ENCODE measurements at regions not wholly inside any gene's neighbourhood (a gene's known extent, or its start where the extent isn't known, plus 50 kb on each side); places are given as distances from the start of the nearest gene placed in this dataset.

DNA sequence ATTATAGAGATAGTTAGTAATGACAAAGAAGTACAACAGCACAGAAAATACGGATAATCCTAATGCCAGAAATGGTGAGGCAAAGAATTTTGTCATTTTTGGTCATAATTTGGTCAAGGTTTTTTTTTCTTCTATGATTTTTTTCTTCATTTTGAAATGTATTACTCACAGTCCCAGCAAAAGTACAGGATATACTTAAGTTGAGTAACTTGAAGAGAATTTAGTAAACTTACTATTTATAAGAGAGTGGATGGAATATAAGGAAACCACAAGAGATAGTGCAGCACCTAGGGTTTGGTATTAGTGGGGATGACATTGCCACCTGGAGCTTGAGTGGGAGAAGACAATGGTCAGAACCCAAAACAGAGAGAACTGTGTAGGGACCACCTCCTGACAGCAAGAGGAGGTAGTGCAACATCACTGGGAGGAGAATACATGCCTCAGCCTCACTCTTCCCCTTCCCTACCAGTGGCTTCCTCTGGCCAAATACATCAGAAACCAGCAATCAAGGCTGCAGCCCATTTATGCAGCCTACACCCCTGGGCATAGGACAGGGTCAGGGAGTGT is 434.5 kb upstream of the TRPC7 start:
- no peak overlapping the region for H3K4me3 ChIP-seq (ENCODE audit: low read depth, low read length)
- no peaks in the 10 kb centered on the region for H3K4me1 ChIP-seq (ENCODE audit: insufficient read depth)
- DNase-seq (ENCODE audit: extremely low spot score): no peak
- WGBS: 78% methylated on average over 1 of the region's 1 CpG
- no peak overlapping the region for H3K27ac ChIP-seq (ENCODE audit: low read depth)
- no peaks in the 10 kb centered on the region for H3K36me3 ChIP-seq (ENCODE audit: insufficient read depth)

GRCh38 chr5:136793300-136793699 is 428.0 kb upstream of the TRPC7 start:
- WGBS: 86% methylated on average over 3 of the region's 3 CpGs
- Histone ChIP-seq H3K36me3 (ENCODE audit: insufficient read depth) (no peaks in the 10 kb centered on the region), H3K4me3 (ENCODE audit: low read depth, low read length) (no peak overlapping the region), H3K4me1 (ENCODE audit: insufficient read depth) (no peaks in the 10 kb centered on the region), H3K27ac (ENCODE audit: low read depth) (no peak overlapping the region)
- no peak for DNase-seq (ENCODE audit: extremely low spot score)

GRCh38 chr5:136781464-136781863 is 416.1 kb upstream of the TRPC7 start:
- DNase-seq (ENCODE audit: extremely low spot score): no peak
- H3K36me3 ChIP-seq (ENCODE audit: insufficient read depth): no peaks in the 10 kb centered on the region
- no peak overlapping the region for H3K27ac ChIP-seq (ENCODE audit: low read depth)
- H3K4me3 ChIP-seq (ENCODE audit: low read depth, low read length): no peak overlapping the region
- H3K4me1 ChIP-seq (ENCODE audit: insufficient read depth): no peaks in the 10 kb centered on the region
- WGBS: 68% methylated on average over 3 of the region's 3 CpGs

- 62% methylated on average over 2 of the region's 2 CpGs for WGBS
- H3K36me3 ChIP-seq (ENCODE audit: insufficient read depth): no peaks in the 10 kb centered on the region
- H3K4me3 ChIP-seq (ENCODE audit: low read depth, low read length): no peak overlapping the region
- no peak overlapping the region for H3K27ac ChIP-seq (ENCODE audit: low read depth)
- H3K4me1 ChIP-seq (ENCODE audit: insufficient read depth): no peaks in the 10 kb centered on the region
- no peak for DNase-seq (ENCODE audit: extremely low spot score)
Observed at GRCh38 chr5:136780518-136780917, 415.2 kb upstream of the TRPC7 start.

DNA sequence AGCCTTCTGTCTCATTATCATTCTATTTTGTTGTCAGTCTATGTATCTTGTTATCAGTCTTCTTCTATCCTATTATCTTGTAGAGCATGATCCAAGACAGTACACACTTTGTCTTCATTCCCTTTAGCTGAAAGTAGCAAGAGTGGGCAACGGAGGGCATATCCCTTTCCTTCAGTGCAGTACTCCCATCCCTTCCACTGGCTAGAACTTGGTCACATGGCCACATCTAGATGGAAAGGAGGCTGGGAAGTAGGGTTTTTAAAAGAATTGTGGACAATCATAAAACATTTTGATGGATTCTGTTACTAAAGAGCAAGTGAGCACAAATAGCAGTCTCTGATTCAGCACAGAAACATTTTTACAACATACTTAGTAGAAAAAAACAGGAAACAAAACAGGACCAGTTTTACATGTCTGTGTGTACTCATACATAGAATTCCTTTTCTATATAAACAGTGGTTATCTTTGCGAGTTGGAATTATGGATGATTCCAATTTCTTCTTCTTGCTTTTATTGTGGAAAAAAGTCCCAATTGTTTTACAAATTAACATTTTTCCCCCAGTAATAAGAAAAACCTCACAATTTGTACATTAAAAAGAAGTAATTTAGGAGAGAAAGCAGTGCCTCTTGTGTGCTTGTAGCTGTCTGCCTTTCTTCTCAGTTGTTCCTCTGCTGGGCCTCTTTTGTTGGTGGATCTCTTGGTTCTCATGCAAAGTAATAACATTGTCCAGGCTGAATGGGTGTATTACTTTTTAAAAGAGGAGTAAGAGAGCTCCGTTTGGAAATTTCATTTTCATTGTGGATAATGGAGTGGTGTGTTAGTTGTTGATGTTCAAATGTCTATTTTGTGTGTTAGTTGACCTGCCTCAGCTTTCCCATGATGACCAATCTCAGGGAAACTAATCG is 410.9 kb upstream of the TRPC7 start:
- DNase-seq (ENCODE audit: extremely low spot score): no peak
- WGBS: 45% methylated on average over 4 of the region's 4 CpGs
- Histone ChIP-seq H3K27ac (ENCODE audit: low read depth) (no peak overlapping the region), H3K4me1 (ENCODE audit: insufficient read depth) (no peaks in the 10 kb centered on the region), H3K4me3 (ENCODE audit: low read depth, low read length) (no peak overlapping the region), H3K36me3 (ENCODE audit: insufficient read depth) (no peaks in the 10 kb centered on the region)

- H3K4me1 ChIP-seq (ENCODE audit: insufficient read depth): no peaks in the 10 kb centered on the region
- no peaks in the 10 kb centered on the region for H3K36me3 ChIP-seq (ENCODE audit: insufficient read depth)
- DNase-seq (ENCODE audit: extremely low spot score): no peak
- 72% methylated on average over 1 of the region's 1 CpG for WGBS
- H3K4me3 ChIP-seq (ENCODE audit: low read depth, low read length): no peak overlapping the region
- no peak overlapping the region for H3K27ac ChIP-seq (ENCODE audit: low read depth)
Observed at GRCh38 chr5:136772491-136772890, 407.1 kb upstream of the TRPC7 start.

- Histone ChIP-seq H3K27ac (ENCODE audit: low read depth) (no peak overlapping the region), H3K4me3 (ENCODE audit: low read depth, low read length) (no peak overlapping the region), H3K36me3 (ENCODE audit: insufficient read depth) (no peaks in the 10 kb centered on the region), H3K4me1 (ENCODE audit: insufficient read depth) (no peaks in the 10 kb centered on the region)
- DNase-seq (ENCODE audit: extremely low spot score): peak; percentile 49
- WGBS: 28% methylated on average over 11 of the region's 11 CpGs
Observed at GRCh38 chr5:136769900-136770684, 404.7 kb upstream of the TRPC7 start.

DNA sequence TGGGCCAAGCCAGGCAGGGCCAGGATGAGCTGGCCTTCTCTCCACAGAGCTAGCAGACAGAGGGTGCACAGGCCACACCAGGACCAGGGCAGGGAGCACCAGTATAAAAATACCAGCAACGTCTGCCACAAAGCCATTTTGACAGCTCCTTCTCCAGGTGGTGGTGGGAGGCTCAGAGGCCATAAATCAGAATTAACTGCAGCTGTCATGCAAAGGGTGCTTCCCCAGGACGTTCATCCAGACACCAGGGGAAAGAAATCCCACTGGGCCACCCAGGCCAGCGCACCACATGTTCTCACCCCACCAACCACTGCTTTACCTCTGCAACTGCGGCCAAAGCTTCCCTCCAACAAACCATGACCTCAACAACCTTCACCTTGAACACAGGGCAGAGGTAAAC is 403.7 kb upstream of the TRPC7 start:
- no peaks in the 10 kb centered on the region for H3K4me1 ChIP-seq (ENCODE audit: insufficient read depth)
- 78% methylated on average over 4 of the region's 4 CpGs for WGBS
- H3K36me3 ChIP-seq (ENCODE audit: insufficient read depth): no peaks in the 10 kb centered on the region
- H3K27ac ChIP-seq (ENCODE audit: low read depth): no peak overlapping the region
- no peak for DNase-seq (ENCODE audit: extremely low spot score)
- no peak overlapping the region for H3K4me3 ChIP-seq (ENCODE audit: low read depth, low read length)

DNA sequence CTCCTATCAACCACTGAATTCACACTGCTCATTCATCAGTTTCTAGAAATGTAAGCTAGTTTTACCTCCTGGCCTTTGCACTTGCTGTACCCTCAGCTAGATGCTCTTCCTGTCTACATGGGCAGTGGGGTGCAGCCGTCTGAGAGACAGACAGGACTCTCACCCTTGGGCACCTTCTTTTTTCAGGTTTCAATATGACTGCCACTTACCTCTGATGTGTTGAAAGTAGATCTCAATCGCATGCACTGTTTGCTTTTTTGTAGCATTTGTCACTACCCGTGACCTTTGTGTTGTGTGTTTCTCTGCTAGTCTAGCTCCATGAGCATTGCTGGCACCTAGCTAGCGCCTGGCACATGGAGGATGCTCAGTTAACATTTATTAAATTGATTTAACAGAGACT is 403.1 kb upstream of the TRPC7 start:
- no peak overlapping the region for H3K27ac ChIP-seq (ENCODE audit: low read depth)
- WGBS: 80% methylated on average over 4 of the region's 4 CpGs
- no peak overlapping the region for H3K4me3 ChIP-seq (ENCODE audit: low read depth, low read length)
- H3K36me3 ChIP-seq (ENCODE audit: insufficient read depth): no peaks in the 10 kb centered on the region
- no peak for DNase-seq (ENCODE audit: extremely low spot score)
- H3K4me1 ChIP-seq (ENCODE audit: insufficient read depth): no peaks in the 10 kb centered on the region

GRCh38 chr5:136766456-136766855 is 401.1 kb upstream of the TRPC7 start:
- no peaks in the 10 kb centered on the region for H3K4me1 ChIP-seq (ENCODE audit: insufficient read depth)
- 84% methylated on average over 3 of the region's 3 CpGs for WGBS
- DNase-seq (ENCODE audit: extremely low spot score): no peak

GRCh38 chr5:136764601-136765000 is 399.3 kb upstream of the TRPC7 start:
- H3K27ac ChIP-seq (ENCODE audit: low read depth): no peak overlapping the region
- DNase-seq (ENCODE audit: extremely low spot score): no peak
- 94% methylated on average over 2 of the region's 2 CpGs for WGBS
- no peak overlapping the region for H3K4me3 ChIP-seq (ENCODE audit: low read depth, low read length)
- H3K4me1 ChIP-seq (ENCODE audit: insufficient read depth): no peaks in the 10 kb centered on the region
- H3K36me3 ChIP-seq (ENCODE audit: insufficient read depth): no peaks in the 10 kb centered on the region

More at GRCh38 chr5:136766456-136766855, 401.1 kb upstream of the TRPC7 start:
- Histone ChIP-seq H3K27ac (ENCODE audit: low read depth) (no peak overlapping the region), H3K36me3 (ENCODE audit: insufficient read depth) (no peaks in the 10 kb centered on the region), H3K4me3 (ENCODE audit: low read depth, low read length) (no peak overlapping the region)

DNA sequence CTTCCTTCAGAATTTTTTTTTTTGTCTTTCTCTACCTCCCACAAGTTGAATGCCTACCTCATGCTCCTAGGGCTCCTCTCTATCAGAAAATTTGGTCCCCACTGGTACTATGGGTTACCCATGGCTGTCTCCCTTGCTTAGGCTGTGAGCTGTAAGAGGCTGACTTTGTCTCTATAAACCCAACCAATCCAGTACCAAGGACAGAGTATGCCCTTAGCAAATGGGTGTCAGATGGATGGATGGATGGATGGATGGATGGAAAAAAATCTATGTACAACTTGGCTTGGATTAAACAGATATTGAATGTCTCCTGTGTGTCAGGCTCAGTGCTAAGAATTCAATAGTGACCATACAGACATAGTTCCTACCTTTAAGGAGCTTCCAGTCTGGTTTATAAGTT is 398.2 kb upstream of the TRPC7 start:
- H3K4me3 ChIP-seq (ENCODE audit: low read depth, low read length): no peak overlapping the region
- no peaks in the 10 kb centered on the region for H3K4me1 ChIP-seq (ENCODE audit: insufficient read depth)
- DNase-seq (ENCODE audit: extremely low spot score): no peak
- no peaks in the 10 kb centered on the region for H3K36me3 ChIP-seq (ENCODE audit: insufficient read depth)
- no peak overlapping the region for H3K27ac ChIP-seq (ENCODE audit: low read depth)

- Histone ChIP-seq H3K36me3 (ENCODE audit: insufficient read depth) (no peaks in the 10 kb centered on the region), H3K4me1 (ENCODE audit: insufficient read depth) (no peaks in the 10 kb centered on the region), H3K27ac (ENCODE audit: low read depth) (no peak overlapping the region), H3K4me3 (ENCODE audit: low read depth, low read length) (no peak overlapping the region)
- no peak for DNase-seq (ENCODE audit: extremely low spot score)
Observed at GRCh38 chr5:136754216-136754615, 388.9 kb upstream of the TRPC7 start.
